ENCODE measurements at regions not wholly inside any gene's neighbourhood (a gene's known extent, or its start where the extent isn't known, plus 50 kb on each side); places are given as distances from the start of the nearest gene placed in this dataset.

DNA sequence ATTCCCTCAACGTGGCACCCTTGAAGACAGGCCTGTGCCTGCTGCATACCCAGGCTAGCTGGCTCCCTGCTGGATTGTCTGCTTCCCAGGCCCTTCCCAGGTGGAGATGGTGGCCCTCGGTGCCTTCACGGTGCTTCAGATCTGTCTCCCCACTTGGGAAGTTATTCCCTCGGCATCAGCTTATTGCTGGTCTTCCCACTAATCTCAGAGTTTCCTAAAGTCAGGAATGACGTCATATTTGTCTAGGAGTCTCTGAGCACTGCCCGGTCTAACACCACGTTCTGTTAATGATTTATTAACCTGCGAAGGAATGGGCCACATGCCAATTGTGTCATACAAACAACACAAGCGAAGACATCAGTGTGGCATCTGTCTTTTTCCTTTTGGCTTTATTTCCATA, 269.8 kb upstream of the ID2 start:
- Histone ChIP-seq H3K27ac (replicated peaks; ENCODE audit: low read length) (no peak overlapping the region), H2BK5ac (ENCODE audit: low read length) (no peak overlapping the region), H3K4ac (ENCODE audit: low read length) (no peak overlapping the region), H4K91ac (ENCODE audit: low read depth, low read length, poor library complexity) (no peak overlapping the region), H3K79me1 (ENCODE audit: low read depth, low read length) (no peaks in the 10 kb centered on the region), H4K8ac (ENCODE audit: low read depth, low read length) (no peak overlapping the region), H3K18ac (ENCODE audit: low read length) (peak overlapping the region; percentile 2), H2BK12ac (ENCODE audit: low read length) (no peak overlapping the region), H3K4me2 (ENCODE audit: insufficient read depth, low read length, poor library complexity, severe bottlenecking) (no peak overlapping the region), H3K9ac (ENCODE audit: low read depth, low read length, poor library complexity) (no peak overlapping the region), H2BK15ac (ENCODE audit: low read length) (no peak overlapping the region), H3K9me3 (replicated peaks in 1 of 2; ENCODE audit: control insufficient read depth in 2 of 2, insufficient read depth in 1 of 2, low read depth in 1 of 2, low read length in 2 of 2) (no peaks in the 10 kb centered on the region), H3K4me1 (ENCODE audit: control insufficient read depth in 2 of 2, insufficient read depth in 1 of 2, low read depth in 1 of 2, low read length in 2 of 2) (peaks cover 6 to 10% of the 10 kb centered on the region in 2 donors), H2BK120ac (ENCODE audit: low read depth, low read length) (no peak overlapping the region), H3K36me3 (replicated peaks in 1 of 2; ENCODE audit: control insufficient read depth in 2 of 2, insufficient read depth in 2 of 2, low read length in 2 of 2) (no peaks in the 10 kb centered on the region), H2AFZ (ENCODE audit: low read length) (peak overlapping the region; percentile 72), H3K27me3 (ENCODE audit: control insufficient read depth in 3 of 3, insufficient read depth in 3 of 3, low read depth in 1 of 3, low read length in 3 of 3) (no peaks in the 10 kb centered on the region), H3K4me3 (ENCODE audit: low read length in 2 of 2) (no peak overlapping the region), H2AK5ac (ENCODE audit: low read depth, low read length) (no peak overlapping the region), H3K23ac (ENCODE audit: low read depth, low read length, poor library complexity) (no peak overlapping the region), H3K14ac (ENCODE audit: low read length) (no peak overlapping the region)
- WGBS, 2 donors (ENCODE audit: extremely low coverage in 2 of 2, insufficient read length in 2 of 2, insufficient replicate concordance in 1 of 2) = no CpG with 5 or more reads among the region's 9 CpGs
- no peak for DNase-seq (ENCODE audit: low spot score)

GRCh38 chr2:8412586-8412985, 269.3 kb upstream of the ID2 start:
- Histone ChIP-seq H3K4me1 (ENCODE audit: control insufficient read depth in 2 of 2, insufficient read depth in 1 of 2, low read depth in 1 of 2, low read length in 2 of 2) (peaks cover 6 to 10% of the 10 kb centered on the region in 2 donors), H3K27ac (replicated peaks; ENCODE audit: low read length) (peak overlapping the region; percentile 45), H3K79me1 (ENCODE audit: low read depth, low read length) (no peaks in the 10 kb centered on the region), H3K36me3 (replicated peaks in 1 of 2; ENCODE audit: control insufficient read depth in 2 of 2, insufficient read depth in 2 of 2, low read length in 2 of 2) (no peaks in the 10 kb centered on the region), H2BK12ac (ENCODE audit: low read length) (no peak overlapping the region), H3K23ac (ENCODE audit: low read depth, low read length, poor library complexity) (no peak overlapping the region), H3K4me3 (ENCODE audit: low read length in 2 of 2) (no peak overlapping the region), H3K4ac (ENCODE audit: low read length) (no peak overlapping the region), H3K14ac (ENCODE audit: low read length) (no peak overlapping the region), H2BK15ac (ENCODE audit: low read length) (no peak overlapping the region), H2AFZ (ENCODE audit: low read length) (peak overlapping the region; percentile 72), H2BK120ac (ENCODE audit: low read depth, low read length) (no peak overlapping the region), H3K18ac (ENCODE audit: low read length) (no peak overlapping the region), H4K91ac (ENCODE audit: low read depth, low read length, poor library complexity) (no peak overlapping the region), H2BK5ac (ENCODE audit: low read length) (no peak overlapping the region), H2AK5ac (ENCODE audit: low read depth, low read length) (no peak overlapping the region), H4K8ac (ENCODE audit: low read depth, low read length) (no peak overlapping the region), H3K4me2 (ENCODE audit: insufficient read depth, low read length, poor library complexity, severe bottlenecking) (no peak overlapping the region), H3K9me3 (replicated peaks in 1 of 2; ENCODE audit: control insufficient read depth in 2 of 2, insufficient read depth in 1 of 2, low read depth in 1 of 2, low read length in 2 of 2) (no peaks in the 10 kb centered on the region), H3K9ac (ENCODE audit: low read depth, low read length, poor library complexity) (no peak overlapping the region), H3K27me3 (ENCODE audit: control insufficient read depth in 3 of 3, insufficient read depth in 3 of 3, low read depth in 1 of 3, low read length in 3 of 3) (no peaks in the 10 kb centered on the region)
- WGBS, 2 donors (ENCODE audit: extremely low coverage in 2 of 2, insufficient read length in 2 of 2, insufficient replicate concordance in 1 of 2) = no CpG with 5 or more reads among the region's 4 CpGs
- DNase-seq (ENCODE audit: low spot score) = no peak

DNA sequence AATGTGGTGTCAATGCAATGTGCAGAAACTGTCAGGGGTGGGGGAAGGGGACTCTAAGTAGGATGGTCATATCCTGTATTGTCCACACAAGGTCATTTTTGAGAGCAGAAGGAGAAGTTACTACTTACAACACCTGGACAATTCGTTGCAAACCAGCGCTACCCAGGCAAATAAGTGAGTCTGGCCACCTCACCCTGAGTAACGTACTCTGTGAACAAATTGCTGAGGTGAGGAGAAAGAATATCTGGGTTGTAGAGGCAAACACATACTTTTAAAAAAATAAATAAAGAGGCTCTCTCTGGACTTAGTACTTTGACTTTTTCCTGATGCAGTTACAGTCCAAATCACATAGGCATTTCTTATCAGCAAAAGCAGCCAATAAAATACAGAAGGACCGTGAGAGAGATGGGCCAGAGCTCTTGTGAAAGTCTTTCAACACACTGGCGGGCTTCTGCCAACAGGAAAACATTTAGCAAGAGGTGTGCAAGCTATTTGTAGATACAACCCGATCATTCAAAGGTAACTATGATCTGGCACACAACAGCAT, 268.2 kb upstream of the ID2 start:
- H3K27ac ChIP-seq (replicated peaks; ENCODE audit: low read length) = no peak overlapping the region

GRCh38 chr2:8414946-8415879, 266.6 kb upstream of the ID2 start:
- no CpG with 5 or more reads among the region's 13 CpGs for WGBS, 2 donors (ENCODE audit: extremely low coverage in 2 of 2, insufficient read length in 2 of 2, insufficient replicate concordance in 1 of 2)
- H3K4me1 ChIP-seq (ENCODE audit: control insufficient read depth in 2 of 2, insufficient read depth in 1 of 2, low read depth in 1 of 2, low read length in 2 of 2) = peaks cover 6 to 10% of the 10 kb centered on the region in 2 donors

More for the DNA sequence above, 268.2 kb upstream of the ID2 start:
- Histone ChIP-seq H3K14ac (ENCODE audit: low read length) (no peak overlapping the region), H3K79me1 (ENCODE audit: low read depth, low read length) (no peaks in the 10 kb centered on the region), H2BK12ac (ENCODE audit: low read length) (no peak overlapping the region), H2BK5ac (ENCODE audit: low read length) (no peak overlapping the region), H4K8ac (ENCODE audit: low read depth, low read length) (no peak overlapping the region), H3K4me2 (ENCODE audit: insufficient read depth, low read length, poor library complexity, severe bottlenecking) (no peak overlapping the region), H3K4me1 (ENCODE audit: control insufficient read depth in 2 of 2, insufficient read depth in 1 of 2, low read depth in 1 of 2, low read length in 2 of 2) (peaks cover 6 to 10% of the 10 kb centered on the region in 2 donors), H2AFZ (ENCODE audit: low read length) (no peak overlapping the region), H2BK120ac (ENCODE audit: low read depth, low read length) (no peak overlapping the region), H3K9me3 (replicated peaks in 1 of 2; ENCODE audit: control insufficient read depth in 2 of 2, insufficient read depth in 1 of 2, low read depth in 1 of 2, low read length in 2 of 2) (no peaks in the 10 kb centered on the region), H3K4ac (ENCODE audit: low read length) (no peak overlapping the region), H3K9ac (ENCODE audit: low read depth, low read length, poor library complexity) (no peak overlapping the region), H3K4me3 (ENCODE audit: low read length in 2 of 2) (no peak overlapping the region), H3K18ac (ENCODE audit: low read length) (no peak overlapping the region), H4K91ac (ENCODE audit: low read depth, low read length, poor library complexity) (no peak overlapping the region), H2BK15ac (ENCODE audit: low read length) (no peak overlapping the region), H2AK5ac (ENCODE audit: low read depth, low read length) (no peak overlapping the region), H3K27me3 (ENCODE audit: control insufficient read depth in 3 of 3, insufficient read depth in 3 of 3, low read depth in 1 of 3, low read length in 3 of 3) (peaks cover 0 to 3% (median 0%) of the 10 kb centered on the region in 3 experiments), H3K23ac (ENCODE audit: low read depth, low read length, poor library complexity) (no peak overlapping the region), H3K36me3 (replicated peaks in 1 of 2; ENCODE audit: control insufficient read depth in 2 of 2, insufficient read depth in 2 of 2, low read length in 2 of 2) (no peaks in the 10 kb centered on the region)
- no CpG with 5 or more reads among the region's 6 CpGs for WGBS, 2 donors (ENCODE audit: extremely low coverage in 2 of 2, insufficient read length in 2 of 2, insufficient replicate concordance in 1 of 2)
- DNase-seq (ENCODE audit: low spot score) = no peak

More at GRCh38 chr2:8414946-8415879, 266.6 kb upstream of the ID2 start:
- no peak for DNase-seq (ENCODE audit: low spot score)
- Histone ChIP-seq H3K4me3 (ENCODE audit: low read length in 2 of 2) (no peak overlapping the region), H3K79me1 (ENCODE audit: low read depth, low read length) (no peaks in the 10 kb centered on the region), H2BK15ac (ENCODE audit: low read length) (no peak overlapping the region), H2BK12ac (ENCODE audit: low read length) (no peak overlapping the region), H3K9ac (ENCODE audit: low read depth, low read length, poor library complexity) (no peak overlapping the region), H2BK120ac (ENCODE audit: low read depth, low read length) (no peak overlapping the region), H3K4me2 (ENCODE audit: insufficient read depth, low read length, poor library complexity, severe bottlenecking) (no peak overlapping the region), H3K36me3 (replicated peaks in 1 of 2; ENCODE audit: control insufficient read depth in 2 of 2, insufficient read depth in 2 of 2, low read length in 2 of 2) (no peaks in the 10 kb centered on the region), H4K91ac (ENCODE audit: low read depth, low read length, poor library complexity) (no peak overlapping the region), H3K14ac (ENCODE audit: low read length) (no peak overlapping the region), H4K8ac (ENCODE audit: low read depth, low read length) (no peak overlapping the region), H2AK5ac (ENCODE audit: low read depth, low read length) (no peak overlapping the region), H3K27ac (replicated peaks; ENCODE audit: low read length) (no peak overlapping the region), H3K23ac (ENCODE audit: low read depth, low read length, poor library complexity) (no peak overlapping the region), H3K4ac (ENCODE audit: low read length) (no peak overlapping the region), H2BK5ac (ENCODE audit: low read length) (no peak overlapping the region), H3K9me3 (replicated peaks in 1 of 2; ENCODE audit: control insufficient read depth in 2 of 2, insufficient read depth in 1 of 2, low read depth in 1 of 2, low read length in 2 of 2) (no peaks in the 10 kb centered on the region), H3K18ac (ENCODE audit: low read length) (no peak overlapping the region), H2AFZ (ENCODE audit: low read length) (no peak overlapping the region), H3K27me3 (ENCODE audit: control insufficient read depth in 3 of 3, insufficient read depth in 3 of 3, low read depth in 1 of 3, low read length in 3 of 3) (peaks cover 0 to 3% (median 0%) of the 10 kb centered on the region in 3 experiments)

Measured in neuronal stem cell (in vitro differentiated cells).